HCT116 (cell line): ENCODE measurements at regions not wholly inside any gene's neighbourhood (a gene's known extent, or its start where the extent isn't known, plus 50 kb on each side); places are given as distances from the start of the nearest gene placed in this dataset.

Experiments
- ATAC-seq: fragments of 200-7000 bp; cut with Tn5 transposase; 2 replicates; pipeline ENCODE4 v1.9.1; 2020; ENCODE audit warnings: mild to moderate bottlenecking, moderate library complexity
- BruUV-seq: library from RNA; stranded (reverse); fragments of 400-500 nt; replicated peaks from 2 replicates; lab custom pipeline; 2021; lab: Mats Ljungman, UMichigan
- CTCF ChIA-PET: fragments of 300-600 bp; sonication (Branson Sonifier 250); formaldehyde crosslinking; loops from one replicate; lab custom pipeline; 2021; ENCODE audit warnings: antibody characterized with exemption; lab: Charles Lee
- POLR2A ChIA-PET: fragments of 300-600, 350-600 bp; sonication (Branson Sonifier 250); formaldehyde crosslinking; loops from one replicate; lab custom pipeline; 2021; ENCODE audit warnings: antibody characterized with exemption; lab: Charles Lee
- RAD21 ChIA-PET, 2 experiments: fragments of 300-600 bp; sonication (Branson Sonifier 250); formaldehyde crosslinking; loops; one replicate each; lab custom pipeline; 2023; ENCODE audit warnings: low total read pairs in 2 of 2; ENCODE audit not compliant: uncharacterized antibody in 2 of 2, unreplicated experiment in 2 of 2, low non-redundant PET in 1 of 2; lab: Charles Lee
- DNase-seq: peaks from one replicate; pipeline ENCODE4 v3.0.0-alpha.2; 2010; ENCODE audit warnings: low read depth, low spot score
- H2AFZ ChIP-seq: fragments of 200-600 bp; shearing (Covaris generic), sonication (generic); 2 replicates; pipeline ENCODE4 v1.6.1; 2017; ENCODE audit warnings: low read depth, mixed run types, mixed read lengths, antibody characterized with exemption, low read length; ENCODE audit not compliant: poor library complexity, severe bottlenecking
- H3K27ac ChIP-seq: 2 replicates; pipeline ENCODE4 v1.5.1; 2012; ENCODE audit warnings: low read depth, low read length
- H3K27me3 ChIP-seq: fragments of 200-600 bp; sonication (generic); 2 replicates; pipeline ENCODE4 v1.6.1; 2016; ENCODE audit warnings: mixed run types, low read length, mixed read lengths; ENCODE audit not compliant: insufficient read depth
- H3K36me3 ChIP-seq, 2 experiments: fragments of 200-500 bp in 1 of 2; fragments of 200-600 bp in 1 of 2; sonication (Bioruptor generic) in 1 of 2; sonication (generic) in 1 of 2; 2 replicates each; pipeline versions ENCODE4 v1.5.1 to v1.6.1; 2014 to 2016; ENCODE audit warnings: low read length in 2 of 2, inconsistent platforms in 1 of 2, mixed read lengths in 1 of 2, mixed run types in 1 of 2; ENCODE audit not compliant: insufficient read depth in 2 of 2, control insufficient read depth in 1 of 2
- H3K4me1 ChIP-seq, 2 experiments: fragments of 200-600 bp in 1 of 2; sonication (generic) in 1 of 2; 2 replicates each; pipeline versions ENCODE4 v1.5.1 to v1.6.1; 2012 to 2017; ENCODE audit warnings: low read length in 2 of 2, inconsistent platforms in 1 of 2, mild to moderate bottlenecking in 1 of 2, mixed read lengths in 1 of 2, mixed run types in 1 of 2, moderate library complexity in 1 of 2; ENCODE audit not compliant: insufficient read depth in 2 of 2, control insufficient read depth in 1 of 2
- H3K4me2 ChIP-seq: fragments of 200-600 bp; sonication (generic); 2 replicates; pipeline ENCODE4 v1.6.1; 2017; ENCODE audit warnings: mixed run types, low read length, mixed read lengths
- H3K4me3 ChIP-seq, 2 experiments: fragments of 200-600 bp in 1 of 2; sonication (generic) in 1 of 2; replicated peaks in 1 of 2; 2 replicates each; pipeline ENCODE4 v1.5.1; 2011 to 2016; ENCODE audit warnings: low read length in 2 of 2, control low read depth in 1 of 2, low read depth in 1 of 2, mild to moderate bottlenecking in 1 of 2, mixed read lengths in 1 of 2, mixed run types in 1 of 2
- H3K79me2 ChIP-seq: fragments of 200-600 bp; sonication (generic); 2 replicates; pipeline ENCODE4 v1.6.1; 2017; ENCODE audit warnings: mild to moderate bottlenecking, mixed run types, low read length, moderate library complexity, mixed read lengths; ENCODE audit not compliant: insufficient read depth
- H3K9ac ChIP-seq: fragments of 200-600 bp; sonication (generic); 2 replicates; pipeline ENCODE4 v1.6.1; 2016; ENCODE audit warnings: low read length, mixed read lengths
- H3K9me2 ChIP-seq: fragments of 200-600 bp; sonication (generic), shearing (Covaris generic); 2 replicates; pipeline ENCODE4 v1.6.1; 2017; ENCODE audit warnings: mixed run types, mild to moderate bottlenecking, moderate library complexity; ENCODE audit not compliant: insufficient read depth
- H3K9me3 ChIP-seq, 2 experiments: fragments of 200-500 bp in 1 of 2; fragments of 200-600 bp in 1 of 2; sonication (Bioruptor generic) in 1 of 2; sonication (generic) in 1 of 2; 2 replicates each; pipeline ENCODE4 v1.6.1; 2014 to 2017; ENCODE audit warnings: low read length in 2 of 2, mixed read lengths in 2 of 2, inconsistent platforms in 1 of 2, low read depth in 1 of 2, mild to moderate bottlenecking in 1 of 2, mixed run types in 1 of 2, moderate library complexity in 1 of 2; ENCODE audit not compliant: control insufficient read depth in 1 of 2, insufficient read depth in 1 of 2
- H4K20me1 ChIP-seq: fragments of 200-600 bp; sonication (generic), shearing (Covaris generic); 2 replicates; pipeline ENCODE4 v1.6.1; 2017; ENCODE audit warnings: mixed run types, mild to moderate bottlenecking, moderate library complexity; ENCODE audit not compliant: insufficient read depth
- EGR1 ChIP-seq: IDR thresholded peaks from 2 replicates; pipeline ENCODE4 v1.6.1; 2012; ENCODE audit warnings: low read depth
- ELF1 ChIP-seq: IDR thresholded peaks from 2 replicates; pipeline ENCODE4 v1.6.1; 2012; ENCODE audit warnings: low read depth, borderline replicate concordance
- EZH2 ChIP-seq: fragments of 200-600 bp; sonication (generic); IDR thresholded peaks from 2 replicates; pipeline ENCODE4 v1.6.1; 2017; ENCODE audit warnings: antibody characterized with exemption, mixed run types
- JUND ChIP-seq: IDR thresholded peaks from 2 replicates; pipeline ENCODE4 v1.6.1; 2012
- MAX ChIP-seq: IDR thresholded peaks from 2 replicates; pipeline ENCODE4 v1.6.1; 2012
- SIN3A ChIP-seq: IDR thresholded peaks from 2 replicates; pipeline ENCODE4 v1.6.1; 2012; ENCODE audit warnings: low read depth
- SP1 ChIP-seq: IDR thresholded peaks from 2 replicates; pipeline ENCODE4 v1.6.1; 2012; ENCODE audit warnings: low read depth
- TCF7L2 ChIP-seq: IDR thresholded peaks from 2 replicates; pipeline ENCODE4 v1.7.0; 2011; ENCODE audit warnings: borderline replicate concordance, inconsistent platforms; ENCODE audit not compliant: insufficient read depth, insufficient read length; ENCODE audit errors: extremely low read depth
- YY1 ChIP-seq: IDR thresholded peaks from 2 replicates; pipeline ENCODE4 v1.6.1; 2011; ENCODE audit warnings: low read length, low read depth, moderate library complexity, mild to moderate bottlenecking; ENCODE audit not compliant: insufficient replicate concordance; ENCODE audit errors: extremely low read depth
- ZBTB33 ChIP-seq: IDR thresholded peaks from 2 replicates; pipeline ENCODE4 v1.6.1; 2011; ENCODE audit warnings: mild to moderate bottlenecking, low read length, moderate library complexity; ENCODE audit not compliant: insufficient replicate concordance; ENCODE audit errors: extremely low read depth
- ZFX ChIP-seq: fragments of 450-650 bp; IDR thresholded peaks from 2 replicates; pipeline ENCODE4 v1.6.1; 2017
- intact Hi-C: fragments of 100-400 bp; cut with micrococcal nuclease; formaldehyde crosslinking; loops from 2 replicates; pipeline ENCODE4 v1.10.0; 2022

GRCh38 chr16:75945916-75946457 lies 219.7 kb upstream of the CPHXL start:
- CTCF ChIA-PET: no interaction called here
- DNase-seq: no peak
- no peaks in the 10 kb centered on the region for H3K79me2 ChIP-seq
- H3K9me3 ChIP-seq: no peaks in the 10 kb centered on the region
- no peaks in the 10 kb centered on the region for H3K4me1 ChIP-seq
- H3K4me3 ChIP-seq: no peak overlapping the region
- ATAC-seq: no peak
- peaks cover 4% of the 10 kb centered on the region for H3K27me3 ChIP-seq
- intact Hi-C loops: no loop called here
- no peaks in the 10 kb centered on the region for H3K9me2 ChIP-seq
- RAD21 ChIA-PET: no interaction called here
- H3K4me2 ChIP-seq: no peak overlapping the region
- POLR2A ChIA-PET: no interaction called here
- H4K20me1 ChIP-seq: no peaks in the 10 kb centered on the region
- no peak overlapping the region for H3K27ac ChIP-seq
- no peak overlapping the region for H2AFZ ChIP-seq
- no peaks in the 10 kb centered on the region for H3K36me3 ChIP-seq
- no TSS peak for BruUV-seq
- TF ChIP-seq ZBTB33: no peak
- no peak for TF ChIP-seq YY1
- TF ChIP-seq TCF7L2: no peak
- no peak for TF ChIP-seq EZH2
- TF ChIP-seq ZFX: no peak
- no peak for TF ChIP-seq SIN3A
- no peak for TF ChIP-seq MAX
- no peak for TF ChIP-seq SP1
- no peak for TF ChIP-seq JUND
- TF ChIP-seq ELF1: no peak
- TF ChIP-seq EGR1: no peak
- no peak overlapping the region for H3K9ac ChIP-seq
